ENCODE measurements at regions not wholly inside any gene's neighbourhood (a gene's known extent, or its start where the extent isn't known, plus 50 kb on each side); places are given as distances from the start of the nearest gene placed in this dataset.

GRCh38 chr14:85221832-85222231 lies 308.1 kb upstream of the FLRT2 start:
- TF ChIP-seq, protein P1, sequence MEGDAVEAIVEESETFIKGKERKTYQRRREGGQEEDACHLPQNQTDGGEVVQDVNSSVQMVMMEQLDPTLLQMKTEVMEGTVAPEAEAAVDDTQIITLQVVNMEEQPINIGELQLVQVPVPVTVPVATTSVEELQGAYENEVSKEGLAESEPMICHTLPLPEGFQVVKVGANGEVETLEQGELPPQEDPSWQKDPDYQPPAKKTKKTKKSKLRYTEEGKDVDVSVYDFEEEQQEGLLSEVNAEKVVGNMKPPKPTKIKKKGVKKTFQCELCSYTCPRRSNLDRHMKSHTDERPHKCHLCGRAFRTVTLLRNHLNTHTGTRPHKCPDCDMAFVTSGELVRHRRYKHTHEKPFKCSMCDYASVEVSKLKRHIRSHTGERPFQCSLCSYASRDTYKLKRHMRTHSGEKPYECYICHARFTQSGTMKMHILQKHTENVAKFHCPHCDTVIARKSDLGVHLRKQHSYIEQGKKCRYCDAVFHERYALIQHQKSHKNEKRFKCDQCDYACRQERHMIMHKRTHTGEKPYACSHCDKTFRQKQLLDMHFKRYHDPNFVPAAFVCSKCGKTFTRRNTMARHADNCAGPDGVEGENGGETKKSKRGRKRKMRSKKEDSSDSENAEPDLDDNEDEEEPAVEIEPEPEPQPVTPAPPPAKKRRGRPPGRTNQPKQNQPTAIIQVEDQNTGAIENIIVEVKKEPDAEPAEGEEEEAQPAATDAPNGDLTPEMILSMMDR (IDR thresholded peaks at IDR 0.05): no peak
- TF ChIP-seq POLR2AphosphoS5 (IDR thresholded peaks at IDR 0.05) (no peak), EP300 (IDR thresholded peaks at IDR 0.05; ENCODE audit: low read depth) (no peak), POLR2A (IDR thresholded peaks at IDR 0.05) (no peak)

All from transverse colon (tissue), 4 donors.